Caco-2 (cell line): ENCODE measurements at regions not wholly inside any gene's neighbourhood (a gene's known extent, or its start where the extent isn't known, plus 50 kb on each side); places are given as distances from the start of the nearest gene placed in this dataset.

Experiments
- BruUV-seq: library from RNA; stranded (reverse); fragments of 400-500 nt; replicated peaks from 2 replicates; lab custom pipeline; 2021; lab: Mats Ljungman, UMichigan
- CTCF ChIA-PET: fragments of 300-600 bp; sonication (Branson Sonifier 250); formaldehyde crosslinking; loops from one replicate; lab custom pipeline; 2022; ENCODE audit warnings: antibody characterized with exemption; lab: Charles Lee
- POLR2A ChIA-PET: fragments of 300-600 bp; sonication (Branson Sonifier 250); formaldehyde crosslinking; loops from one replicate; lab custom pipeline; 2022; ENCODE audit warnings: antibody characterized with exemption; lab: Charles Lee
- DNase-seq, 2 experiments: peaks; one replicate each; pipeline versions ENCODE4 v3.0.0 to v3.0.0-alpha.2; 2020 to 2022
- H3K27me3 ChIP-seq: replicated peaks from 2 replicates; pipeline ENCODE4 v1.6.0; 2011; ENCODE audit warnings: low read length; ENCODE audit not compliant: control insufficient read depth, insufficient read depth
- H3K36me3 ChIP-seq: 2 replicates; pipeline ENCODE4 v1.5.1; 2011; ENCODE audit warnings: low read length; ENCODE audit not compliant: control insufficient read depth, insufficient read depth
- H3K4me1 ChIP-seq: fragments of 250-450 bp; sonication (Bioruptor Pico); 2 replicates; pipeline ENCODE4 v1.5.1; 2020; ENCODE audit warnings: mild to moderate bottlenecking
- H3K4me3 ChIP-seq: 2 replicates; pipeline ENCODE4 v1.5.1; 2011; ENCODE audit warnings: low read depth, mild to moderate bottlenecking, control low read depth, low read length
- H3K9me3 ChIP-seq: fragments of 250-450 bp; sonication (Bioruptor Pico); 2 replicates; pipeline ENCODE4 v1.5.1; 2020; ENCODE audit warnings: mild to moderate bottlenecking, moderate library complexity
- H3K27ac Mint-ChIP-seq: one replicate; pipeline ENCODE4 v1.8.0; 2022; ENCODE audit warnings: mixed read lengths; ENCODE audit not compliant: unreplicated experiment
- H3K27me3 Mint-ChIP-seq: one replicate; pipeline ENCODE4 v1.8.0; 2022; ENCODE audit warnings: mixed read lengths; ENCODE audit not compliant: insufficient read depth, unreplicated experiment
- H3K36me3 Mint-ChIP-seq: one replicate; pipeline ENCODE4 v1.8.0; 2022; ENCODE audit warnings: mild to moderate bottlenecking, mixed read lengths; ENCODE audit not compliant: insufficient read depth, unreplicated experiment
- H3K4me1 Mint-ChIP-seq: one replicate; pipeline ENCODE4 v1.8.0; 2022; ENCODE audit warnings: low read depth, mixed read lengths; ENCODE audit not compliant: unreplicated experiment
- H3K4me3 Mint-ChIP-seq: one replicate; pipeline ENCODE4 v1.8.0; 2022; ENCODE audit warnings: mild to moderate bottlenecking, moderate library complexity, mixed read lengths; ENCODE audit not compliant: unreplicated experiment
- H3K9me3 Mint-ChIP-seq: one replicate; pipeline ENCODE4 v1.8.0; 2022; ENCODE audit warnings: mixed read lengths; ENCODE audit not compliant: unreplicated experiment
- CTCF ChIP-seq, 2 experiments: fragments of 200-600 bp in 1 of 2; IDR thresholded peaks; 1 replicate in 1 of 2; 2 replicates in 1 of 2; pipeline versions ENCODE4 v1.5.1 to v1.8.0; 2011 to 2022; ENCODE audit warnings: antibody characterized with exemption in 1 of 2, control low read depth in 1 of 2, inconsistent platforms in 1 of 2, low read depth in 1 of 2, low read length in 1 of 2, mild to moderate bottlenecking in 1 of 2, moderate library complexity in 1 of 2; ENCODE audit not compliant: insufficient read depth in 1 of 2, severe bottlenecking in 1 of 2, unreplicated experiment in 1 of 2
- intact Hi-C: fragments of 100-400 bp; cut with micrococcal nuclease; formaldehyde crosslinking; loops from one replicate; pipeline ENCODE4 v1.10.0; 2022; ENCODE audit not compliant: unreplicated experiment

GRCh38 chr6:19524366-19525186 lies 312.6 kb upstream of the ID4 start:
- Histone ChIP-seq H3K36me3 (no peaks in the 10 kb centered on the region), H3K4me1 (no peaks in the 10 kb centered on the region), H3K4me3 (no peak overlapping the region), H3K27me3 (no peaks in the 10 kb centered on the region), H3K9me3 (no peaks in the 10 kb centered on the region)
- no peaks in the 10 kb centered on the region for H3K36me3 Mint-ChIP-seq
- H3K9me3 Mint-ChIP-seq, result no peaks in the 10 kb centered on the region
- intact Hi-C loops, result no loop called here
- POLR2A ChIA-PET, result no interaction called here
- peaks cover 2% of the 10 kb centered on the region for H3K27me3 Mint-ChIP-seq
- no peak for TF ChIP-seq CTCF (IDR thresholded peaks at IDR 0.05; ENCODE audit: insufficient read depth in 1 of 2, low read depth in 1 of 2, low read length in 1 of 2, severe bottlenecking in 1 of 2, unreplicated experiment in 1 of 2)
- no peak overlapping the region for H3K4me3 Mint-ChIP-seq
- BruUV-seq, result no TSS peak
- no peak for DNase-seq
- H3K27ac Mint-ChIP-seq, result no peak overlapping the region
- H3K4me1 Mint-ChIP-seq, result no peaks in the 10 kb centered on the region
- CTCF ChIA-PET, result no interaction called here

GRCh38 chr6:19525673-19526072 lies 311.5 kb upstream of the ID4 start:
- ChIA-PET CTCF (no interaction called here), POLR2A (no interaction called here)
- no peaks in the 10 kb centered on the region for H3K9me3 Mint-ChIP-seq
- H3K4me1 Mint-ChIP-seq, result no peaks in the 10 kb centered on the region
- no peak overlapping the region for H3K27ac Mint-ChIP-seq
- H3K4me3 Mint-ChIP-seq, result no peak overlapping the region
- no peaks in the 10 kb centered on the region for H3K36me3 Mint-ChIP-seq
- Histone ChIP-seq H3K4me3 (no peak overlapping the region), H3K4me1 (no peaks in the 10 kb centered on the region), H3K36me3 (no peaks in the 10 kb centered on the region), H3K9me3 (no peaks in the 10 kb centered on the region), H3K27me3 (no peaks in the 10 kb centered on the region)
- intact Hi-C loops, result no loop called here
- BruUV-seq, result no TSS peak
- H3K27me3 Mint-ChIP-seq, result peaks cover 2% of the 10 kb centered on the region
- DNase-seq, result no peak
- TF ChIP-seq CTCF (IDR thresholded peaks at IDR 0.05; ENCODE audit: insufficient read depth in 1 of 2, low read depth in 1 of 2, low read length in 1 of 2, severe bottlenecking in 1 of 2, unreplicated experiment in 1 of 2), result no peak

GRCh38 chr6:19530188-19530587 lies 307.0 kb upstream of the ID4 start:
- H3K9me3 Mint-ChIP-seq, result no peaks in the 10 kb centered on the region
- DNase-seq, result no peak
- Histone ChIP-seq H3K36me3 (no peaks in the 10 kb centered on the region), H3K4me3 (no peak overlapping the region), H3K9me3 (no peaks in the 10 kb centered on the region), H3K4me1 (no peaks in the 10 kb centered on the region), H3K27me3 (no peaks in the 10 kb centered on the region)
- intact Hi-C loops, result no loop called here
- TF ChIP-seq CTCF (IDR thresholded peaks at IDR 0.05; ENCODE audit: insufficient read depth in 1 of 2, low read depth in 1 of 2, low read length in 1 of 2, severe bottlenecking in 1 of 2, unreplicated experiment in 1 of 2), result no peak
- CTCF ChIA-PET, result no interaction called here
- POLR2A ChIA-PET, result no interaction called here
- no TSS peak for BruUV-seq
- H3K4me3 Mint-ChIP-seq, result no peak overlapping the region
- no peaks in the 10 kb centered on the region for H3K27me3 Mint-ChIP-seq
- no peaks in the 10 kb centered on the region for H3K36me3 Mint-ChIP-seq
- no peak overlapping the region for H3K27ac Mint-ChIP-seq
- no peaks in the 10 kb centered on the region for H3K4me1 Mint-ChIP-seq
